Stimulated activated CD8-positive, alpha-beta memory T cell treated with anti-CD3 and anti-CD28 coated beads, Interleukin-2, amount 100 ng/mL, for 48 hours (primary cell): ENCODE measurements at regions not wholly inside any gene's neighbourhood (a gene's known extent, or its start where the extent isn't known, plus 50 kb on each side); places are given as distances from the start of the nearest gene placed in this dataset.
"Not testable (repeated sequence)": the region's sequence is repeated elsewhere in the genome, so short reads cannot be mapped to it uniquely, and the experiment has no call there.

Experiments
- DNase-seq, 2 donors: peaks; one replicate each; pipeline ENCODE4 v3.0.0-alpha.2; 2020; ENCODE audit warnings: low read depth in 2 of 2

DNA sequence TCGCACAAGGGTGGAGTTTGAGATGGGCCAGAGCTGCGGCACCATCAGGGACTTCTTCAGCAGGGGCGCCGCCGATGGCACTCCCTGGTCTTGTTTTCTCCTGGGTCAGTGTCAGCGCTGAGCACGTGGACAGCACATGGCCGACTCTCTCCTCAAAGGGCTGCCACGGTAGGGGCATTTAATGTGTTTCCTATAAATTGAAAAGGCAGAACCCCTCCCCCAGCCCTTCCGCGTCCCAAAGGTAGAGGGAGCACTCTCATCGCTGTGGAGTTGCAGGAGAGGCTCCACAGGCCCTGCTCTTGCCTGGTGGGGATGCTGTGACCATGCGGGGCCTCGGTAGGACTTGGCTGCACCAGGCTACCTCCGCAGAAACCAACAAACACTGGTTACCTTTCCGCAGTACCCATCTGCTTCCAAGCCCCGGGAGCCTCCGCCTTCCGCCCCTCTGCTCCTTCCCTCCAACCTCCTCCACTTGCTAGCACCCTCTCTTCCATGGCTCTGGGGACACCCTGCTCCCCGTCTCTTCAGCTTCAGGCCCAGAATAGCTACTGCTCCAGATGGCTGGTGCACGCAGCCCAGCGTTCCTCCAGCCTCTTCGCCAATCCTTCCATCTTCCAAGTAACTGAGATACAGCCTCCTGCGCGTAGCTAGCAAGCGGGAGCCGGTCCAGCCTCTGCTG lies 166.3 kb upstream of the ADCY1 start:
- DNase-seq = no peak

DNA sequence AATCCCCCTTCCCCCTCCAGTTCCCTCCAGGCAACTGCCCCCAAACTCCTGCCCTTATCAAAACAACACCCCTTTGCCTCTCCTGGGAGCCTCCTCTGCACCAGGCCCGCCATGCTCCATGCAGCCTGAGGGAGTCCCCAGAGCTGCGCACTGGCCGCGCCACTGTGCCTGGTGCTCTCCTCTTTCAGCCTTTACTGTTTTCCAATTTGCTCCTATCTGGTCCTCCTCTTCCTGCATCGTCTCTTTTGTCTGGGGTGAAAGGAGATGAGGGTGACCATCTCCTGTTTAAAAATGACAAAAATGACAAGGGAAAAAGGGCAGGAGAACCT lies 165.8 kb upstream of the ADCY1 start:
- DNase-seq = no peak

DNA sequence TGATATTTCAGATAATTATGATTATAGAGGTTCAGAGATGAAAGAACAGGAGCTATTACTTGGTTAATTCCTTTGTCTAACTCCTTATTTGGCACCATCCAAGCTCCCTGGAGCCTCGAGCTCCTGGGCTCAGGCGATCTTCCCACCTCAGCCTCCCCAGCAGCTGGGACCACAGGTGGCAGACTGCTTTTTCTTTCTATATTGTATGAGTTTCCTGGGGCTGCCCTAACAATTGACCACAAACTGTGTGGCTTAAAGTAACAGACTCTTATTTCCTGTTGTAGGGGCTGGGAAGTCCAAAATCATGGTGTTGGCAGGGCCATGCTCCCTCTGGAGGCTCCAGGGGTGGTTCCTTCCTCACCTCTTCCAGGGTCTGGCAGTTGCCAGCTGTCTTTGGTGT lies 163.3 kb upstream of the ADCY1 start:
- no peak for DNase-seq

DNA sequence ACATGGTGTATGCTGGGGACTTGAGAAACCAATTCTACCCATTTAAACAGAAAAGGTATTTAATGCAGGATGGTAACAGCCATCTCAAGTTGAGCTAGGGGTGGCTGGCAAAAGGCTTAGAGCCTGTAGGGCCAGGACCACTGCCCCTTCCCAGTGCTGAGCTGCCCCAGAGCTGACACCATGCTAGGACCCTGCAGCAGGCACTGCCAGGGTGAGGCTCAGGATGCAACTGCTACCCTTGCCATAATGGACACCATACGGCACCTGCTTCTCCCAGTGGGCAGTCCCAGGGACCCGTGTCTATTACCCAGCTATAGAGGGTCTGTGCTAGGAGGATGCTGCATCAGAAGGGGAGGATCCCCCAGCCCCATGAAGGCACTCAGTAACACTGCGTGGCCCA lies 160.7 kb upstream of the ADCY1 start:
- DNase-seq = no peak

DNA sequence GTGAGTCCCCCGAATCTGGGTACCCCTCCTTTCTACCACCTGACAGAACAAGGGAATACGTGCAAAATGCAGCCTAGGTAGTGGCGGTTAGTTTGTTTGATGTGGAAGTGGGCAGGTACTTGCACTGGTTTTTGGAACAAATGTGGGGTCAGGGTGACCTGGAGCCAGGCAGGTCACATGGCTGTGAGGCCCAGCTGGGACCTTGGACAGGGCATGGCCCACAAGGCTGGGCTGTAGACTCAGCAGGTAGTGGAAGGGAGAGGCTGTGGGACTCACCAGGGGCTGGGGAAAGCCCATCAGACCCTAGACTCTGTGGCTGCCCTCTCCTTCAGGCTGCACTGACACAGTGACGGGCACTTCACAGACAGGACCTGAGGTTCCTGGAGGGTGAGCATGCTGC lies 159.9 kb upstream of the ADCY1 start:
- DNase-seq = no peak

DNA sequence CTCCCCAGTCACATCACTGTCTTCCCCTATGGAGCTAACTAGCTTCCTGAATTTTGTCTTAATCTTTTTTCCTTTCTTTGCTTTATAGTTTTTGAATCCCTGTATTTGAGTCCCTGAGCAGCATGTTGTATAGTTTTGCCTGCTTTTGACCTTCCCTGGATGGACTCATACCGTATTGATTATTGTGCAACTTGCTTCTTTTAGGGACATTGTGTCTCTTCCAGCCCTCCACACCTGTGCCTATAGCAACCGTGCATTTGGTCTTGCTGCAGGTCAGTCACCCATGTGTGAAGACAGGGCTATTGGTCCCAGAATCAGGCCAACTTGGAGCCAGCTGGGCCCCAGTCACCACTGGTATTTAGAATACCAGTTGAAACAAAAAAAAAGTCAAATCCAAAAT lies 158.9 kb upstream of the ADCY1 start:
- DNase-seq = no peak

DNA sequence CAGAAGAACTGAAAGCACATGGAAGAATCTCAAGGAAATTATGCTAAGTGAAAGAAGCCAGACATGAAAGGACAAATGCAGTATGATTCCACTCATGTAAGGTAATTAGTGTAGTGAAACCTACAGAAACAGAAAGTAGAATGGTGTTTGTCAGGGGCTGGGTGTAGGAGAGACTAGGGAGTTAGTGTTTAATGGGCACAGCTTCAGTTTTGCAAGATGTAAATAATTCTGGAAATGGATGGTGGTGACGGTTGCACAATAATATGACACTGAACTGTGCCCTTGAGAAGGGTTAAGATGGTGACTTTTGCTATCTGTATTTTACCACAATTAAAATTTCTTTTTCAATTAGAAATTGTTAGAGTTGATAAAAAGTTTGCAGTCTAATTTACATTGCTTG lies 157.3 kb upstream of the ADCY1 start:
- DNase-seq = no peak

DNA sequence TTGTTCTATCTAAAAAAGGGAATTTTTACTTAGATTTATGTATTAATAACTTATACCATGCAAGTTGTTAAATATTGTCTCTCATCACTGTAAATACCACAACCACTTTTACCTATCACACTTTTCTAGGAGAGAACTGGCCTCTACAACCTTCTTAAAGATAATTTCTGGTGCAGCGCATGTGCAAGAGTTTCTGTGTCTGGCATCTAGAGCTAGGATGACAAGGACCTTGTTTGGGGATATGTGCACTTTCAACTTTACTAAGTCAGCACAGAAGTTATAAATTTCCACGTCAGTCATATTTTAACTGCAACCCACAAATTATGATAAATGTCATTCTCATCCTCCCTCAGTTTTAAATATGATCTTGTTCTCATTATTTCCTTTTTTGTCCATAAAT lies 156.9 kb upstream of the ADCY1 start:
- DNase-seq = no peak

DNA sequence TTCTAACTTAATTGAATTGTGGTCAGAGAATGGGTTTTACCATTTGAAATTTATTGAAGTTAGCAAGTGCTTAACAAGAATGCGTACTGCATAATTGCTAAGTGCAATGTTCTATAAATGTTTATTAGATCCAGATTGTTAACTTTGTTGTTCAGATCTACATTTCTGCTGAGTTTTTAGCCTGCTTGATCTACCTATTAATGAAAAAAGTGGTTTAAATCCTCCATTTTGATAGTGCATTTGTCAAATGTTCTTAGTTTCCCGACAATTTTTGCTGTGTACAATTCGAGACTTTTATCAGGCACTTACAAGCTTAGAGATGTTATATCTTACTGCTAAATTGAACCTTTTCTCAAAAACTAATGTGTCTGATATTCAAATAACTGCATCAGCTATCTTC lies 156.4 kb upstream of the ADCY1 start:
- no peak for DNase-seq

DNA sequence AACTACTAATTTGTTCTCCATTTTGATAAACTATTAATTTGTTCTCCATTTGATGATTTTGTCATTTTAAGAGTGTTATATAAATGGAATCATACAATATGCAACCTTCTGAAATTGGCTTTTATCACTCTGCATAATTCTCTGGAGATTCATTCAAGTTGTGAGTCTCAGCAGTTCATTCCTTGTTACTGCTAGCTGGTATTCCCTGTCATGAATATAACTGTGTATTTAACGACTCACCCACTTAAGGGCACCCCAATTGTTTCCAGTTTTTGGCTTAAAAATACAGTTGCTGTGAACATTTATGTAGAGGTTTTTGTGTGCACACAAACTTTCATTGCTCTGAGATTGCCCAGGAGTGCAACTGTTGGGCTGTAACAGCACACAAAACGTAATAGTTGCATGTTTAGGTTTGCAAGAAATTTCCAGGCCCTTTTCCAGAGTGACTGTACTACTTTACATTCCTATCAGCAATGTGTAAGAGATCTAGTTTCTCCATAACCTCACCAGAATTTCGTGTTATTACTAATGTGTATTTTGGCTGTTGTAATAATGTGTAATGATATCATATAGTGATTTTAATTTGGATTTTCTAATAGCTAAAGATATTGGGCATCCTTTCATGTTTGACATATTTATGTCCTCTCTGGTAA lies 153.2 kb upstream of the ADCY1 start:
- DNase-seq = no peak

DNA sequence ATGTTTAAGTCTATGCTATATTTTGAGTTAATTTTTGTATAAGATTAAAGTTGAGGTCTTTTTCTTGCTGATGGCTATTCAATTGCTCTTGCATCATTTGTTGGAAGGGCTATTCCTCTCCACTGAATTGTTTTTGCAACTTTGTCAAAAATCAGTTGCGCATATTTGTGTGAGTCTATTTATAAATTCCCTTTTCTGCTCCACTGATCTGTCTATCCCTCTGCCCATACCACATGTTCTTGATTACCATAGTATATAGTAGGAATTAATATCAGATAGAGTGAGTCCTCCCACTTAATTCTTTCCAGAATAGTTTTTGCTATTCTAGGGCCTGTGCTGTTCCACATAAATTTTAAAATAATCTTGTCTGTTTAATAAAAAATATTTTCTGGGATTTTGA lies 152.4 kb upstream of the ADCY1 start:
- no peak for DNase-seq

DNA sequence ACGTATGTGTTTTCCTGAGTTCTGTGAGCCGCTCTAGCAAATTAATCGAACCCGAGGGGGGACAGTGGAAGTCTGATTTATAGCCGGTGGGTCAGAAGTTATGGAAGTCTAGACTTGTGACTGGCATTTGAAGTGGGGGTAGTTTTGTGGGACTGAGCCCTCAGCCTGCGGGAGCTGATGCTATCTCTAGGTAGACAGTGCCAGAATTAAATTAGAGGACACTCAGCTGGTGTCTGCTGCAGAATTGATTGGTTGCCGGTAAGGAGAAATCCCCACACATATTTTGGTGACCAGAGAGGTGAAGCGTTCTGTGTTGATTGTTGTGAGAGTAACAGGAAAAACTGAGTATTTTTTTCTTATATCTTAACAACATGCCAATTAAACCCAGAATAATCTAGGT lies 143.8 kb upstream of the ADCY1 start:
- no peak for DNase-seq

DNA sequence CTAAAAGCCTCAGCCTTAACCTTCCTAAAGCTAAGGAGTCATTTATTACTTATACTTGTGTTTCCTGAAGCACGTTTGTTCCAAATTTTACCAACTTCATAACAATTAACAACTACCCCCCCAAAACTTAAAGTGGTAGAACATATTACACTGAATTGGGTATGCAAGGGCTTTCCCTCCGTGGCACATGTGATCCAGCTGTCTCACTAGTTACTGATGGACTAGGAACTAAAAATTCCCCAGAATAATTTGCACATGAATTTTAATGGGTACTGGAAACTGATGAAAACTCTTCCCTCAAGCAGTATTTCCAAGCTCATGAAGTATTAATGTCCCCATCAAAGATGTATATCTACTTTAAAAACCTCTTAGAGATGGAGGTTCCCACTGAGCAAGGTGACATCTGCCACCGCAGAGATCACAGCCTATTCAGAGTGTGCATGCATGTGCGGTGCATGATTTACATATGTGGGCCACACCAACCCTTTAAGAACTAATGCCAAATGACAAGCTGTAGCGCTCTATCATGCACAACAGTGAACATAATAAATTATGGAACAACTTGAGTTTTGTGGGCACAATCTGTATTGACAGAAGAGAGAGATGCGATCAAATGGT lies 139.9 kb upstream of the ADCY1 start:
- DNase-seq = no peak

DNA sequence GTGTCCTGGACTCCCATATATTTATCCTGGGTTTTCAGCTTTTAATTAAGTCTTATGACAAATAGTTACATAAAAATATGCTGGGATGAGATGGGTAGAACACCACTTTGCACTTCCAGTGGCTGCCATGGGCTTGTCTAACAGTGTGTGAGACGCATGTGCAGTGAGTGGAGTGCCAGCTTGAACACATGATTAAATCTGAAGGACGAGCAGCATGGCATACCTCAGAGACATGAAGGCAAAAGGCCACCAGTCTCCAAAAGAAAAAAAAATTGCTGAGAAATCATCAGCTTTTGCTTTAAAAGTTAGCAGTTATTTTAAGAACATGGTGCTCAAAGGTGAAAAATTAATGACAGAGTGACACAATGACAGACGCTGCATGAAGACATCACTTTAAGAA lies 139.0 kb upstream of the ADCY1 start:
- DNase-seq = no peak

DNA sequence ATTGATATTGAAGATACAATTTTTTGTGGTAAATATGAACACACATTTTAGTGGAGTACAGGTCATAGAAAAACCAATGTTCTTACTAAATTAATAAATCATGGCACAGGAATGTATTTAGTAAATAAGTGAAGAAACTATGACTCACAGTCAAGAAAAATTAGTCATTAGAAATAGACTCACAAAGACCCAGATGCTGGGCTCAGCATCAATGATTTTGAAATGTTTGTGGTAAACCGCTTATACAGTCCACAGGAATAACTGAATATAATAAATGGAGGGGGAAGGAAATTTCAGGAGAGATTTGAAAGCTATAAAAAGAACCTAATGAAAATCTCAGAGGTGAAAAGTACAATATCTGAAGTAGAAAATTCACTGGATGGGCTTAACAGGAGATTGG lies 138.3 kb upstream of the ADCY1 start:
- no peak for DNase-seq

DNA sequence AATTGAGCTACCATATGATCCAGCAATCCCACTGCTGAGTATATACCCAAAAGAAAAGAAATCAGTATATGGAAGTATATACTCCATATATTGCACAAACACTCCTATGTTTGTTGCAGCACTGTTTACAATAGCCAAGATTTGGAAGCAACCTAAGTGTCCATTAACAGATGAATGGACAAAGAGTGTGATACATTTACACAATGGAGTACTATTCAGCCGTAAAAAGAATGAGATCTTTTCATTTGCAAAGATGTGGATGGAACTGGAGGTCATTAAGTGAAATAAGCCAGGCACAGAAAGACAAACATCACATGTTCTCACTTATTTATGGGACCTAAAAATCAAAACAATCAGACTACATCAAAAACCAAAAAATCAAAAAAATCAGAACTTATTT lies 133.4 kb upstream of the ADCY1 start:
- not testable (repeated sequence) for DNase-seq

DNA sequence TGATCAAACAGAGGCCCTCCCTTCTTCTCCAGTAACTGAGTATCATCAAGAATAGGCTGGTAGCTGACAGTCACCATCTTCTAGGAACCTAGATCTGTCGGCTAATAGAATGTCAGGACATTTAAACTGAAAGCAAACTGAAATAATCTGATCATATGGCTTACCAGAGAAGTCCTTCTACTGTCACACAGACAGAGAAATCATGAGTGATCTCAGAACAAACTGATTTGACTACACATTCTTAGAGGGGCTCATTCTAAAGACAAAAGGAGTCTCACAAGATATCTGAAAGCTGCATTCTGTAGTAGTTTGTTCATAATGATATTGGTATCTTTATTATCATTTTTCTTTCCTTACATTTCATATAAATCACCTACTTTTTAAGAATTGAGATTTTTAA lies 130.9 kb upstream of the ADCY1 start:
- DNase-seq = no peak

DNA sequence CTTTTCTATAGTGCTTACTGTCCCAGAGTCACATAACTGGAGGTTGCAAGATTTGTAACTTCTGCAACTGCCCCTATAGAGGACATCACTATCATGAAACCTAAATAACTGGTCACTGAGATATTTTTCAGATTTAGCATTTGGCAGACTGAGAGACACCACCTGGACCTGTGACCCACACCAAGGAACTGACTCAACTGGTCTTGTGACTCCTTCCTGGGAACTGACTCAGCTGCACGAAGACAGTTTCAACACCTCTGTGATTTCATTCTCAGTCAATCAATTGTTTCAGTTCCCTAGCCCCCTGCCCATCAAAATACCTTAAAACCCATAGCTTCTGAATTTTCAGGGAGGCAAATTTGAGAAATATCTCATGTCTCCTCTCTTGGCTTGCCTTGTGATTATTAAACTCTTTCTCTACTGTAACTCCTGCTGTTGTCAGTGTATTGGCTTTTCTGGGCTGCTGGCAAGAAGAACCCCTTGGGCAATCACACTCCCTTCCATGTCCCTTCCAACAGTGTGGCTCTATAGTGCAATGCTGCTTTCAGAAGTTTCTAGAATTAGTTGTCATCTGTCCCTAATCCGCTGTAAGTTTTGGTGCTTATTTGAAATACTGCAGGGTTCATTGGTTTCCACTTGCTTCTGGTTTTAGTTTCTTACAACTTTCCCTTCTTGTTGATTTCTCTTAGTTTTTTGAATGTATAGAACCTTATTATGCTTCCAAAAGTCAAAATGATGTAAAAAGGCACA lies 127.8 kb upstream of the ADCY1 start:
- no peak for DNase-seq

DNA sequence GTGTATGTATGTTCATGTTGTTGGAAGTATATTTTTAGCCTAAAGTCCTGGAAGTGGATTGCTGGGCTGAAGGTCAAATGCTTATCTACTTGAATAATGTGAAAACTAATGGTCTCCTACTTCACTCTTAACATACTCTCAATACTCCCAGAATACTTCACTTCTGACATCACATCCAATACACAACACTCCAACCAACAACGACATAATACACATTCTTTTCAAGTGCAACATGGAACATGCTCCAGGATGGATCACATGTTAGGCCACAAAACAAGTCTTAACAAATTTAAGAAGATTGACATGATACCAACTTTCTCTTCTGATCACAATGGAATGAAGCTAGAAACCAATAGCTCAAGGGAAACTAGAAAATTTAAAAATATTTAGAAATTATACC lies 126.9 kb upstream of the ADCY1 start:
- DNase-seq = no peak

DNA sequence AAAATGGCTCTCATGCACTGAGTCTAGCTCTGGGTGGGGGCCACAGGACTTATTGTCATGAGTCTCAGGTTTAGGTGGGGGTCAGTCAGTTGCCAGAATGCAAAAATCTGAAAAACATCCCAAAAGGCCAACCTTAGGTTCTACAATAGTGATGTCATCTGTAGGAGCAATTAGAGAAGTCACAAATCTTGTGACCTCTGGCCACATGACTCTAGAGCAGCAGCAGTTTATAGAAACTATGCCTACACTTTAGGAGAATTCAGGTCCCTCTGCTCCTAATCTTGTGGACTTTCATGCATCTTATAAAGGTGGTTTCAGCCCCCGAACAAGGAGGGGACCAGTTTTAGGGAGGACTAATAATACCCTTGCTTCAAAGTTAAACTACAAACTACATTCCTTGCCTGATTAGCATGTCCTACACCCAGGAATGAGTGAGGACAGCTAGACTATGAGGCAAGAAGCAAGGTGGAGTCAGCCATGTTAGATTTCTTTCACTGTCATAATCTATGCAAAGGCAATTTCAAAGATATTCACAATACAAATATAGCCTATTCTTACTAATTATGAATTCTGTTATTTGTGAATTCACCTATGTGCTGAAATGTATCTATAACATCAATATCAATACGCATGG lies 123.5 kb upstream of the ADCY1 start:
- no peak for DNase-seq

DNA sequence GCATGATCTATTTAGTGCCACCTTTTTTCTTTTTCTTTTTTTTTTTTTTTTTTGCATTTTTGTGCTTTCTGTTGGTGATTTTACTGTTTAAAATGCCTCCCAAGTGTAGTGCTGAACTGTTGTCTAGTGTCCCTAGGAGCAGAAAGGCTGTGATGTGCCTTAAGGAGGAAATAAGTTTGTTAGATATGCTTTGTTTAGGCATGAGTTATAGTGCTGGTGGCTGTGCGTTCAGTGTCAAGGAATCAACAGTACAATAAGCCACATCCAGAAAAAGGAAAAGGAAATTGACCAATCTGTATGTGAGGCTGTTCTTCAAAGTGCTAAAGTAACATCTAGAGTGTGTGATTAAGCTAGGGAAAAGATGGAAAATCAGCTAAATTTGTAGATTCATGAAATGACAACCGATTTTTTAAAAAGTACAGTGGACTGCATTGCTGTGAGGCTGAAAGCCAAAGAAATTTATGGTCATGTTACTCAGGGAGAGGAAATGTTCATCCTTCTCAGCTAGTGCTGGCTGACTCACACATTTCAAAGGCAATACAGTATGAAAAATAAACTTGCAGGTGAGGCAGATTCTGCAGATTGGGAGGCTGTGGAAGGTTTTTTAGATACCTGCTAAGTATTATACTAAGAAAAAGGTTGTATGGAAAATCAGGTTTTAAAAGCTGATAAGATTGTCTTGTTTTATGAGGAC lies 122.7 kb upstream of the ADCY1 start:
- no peak for DNase-seq

DNA sequence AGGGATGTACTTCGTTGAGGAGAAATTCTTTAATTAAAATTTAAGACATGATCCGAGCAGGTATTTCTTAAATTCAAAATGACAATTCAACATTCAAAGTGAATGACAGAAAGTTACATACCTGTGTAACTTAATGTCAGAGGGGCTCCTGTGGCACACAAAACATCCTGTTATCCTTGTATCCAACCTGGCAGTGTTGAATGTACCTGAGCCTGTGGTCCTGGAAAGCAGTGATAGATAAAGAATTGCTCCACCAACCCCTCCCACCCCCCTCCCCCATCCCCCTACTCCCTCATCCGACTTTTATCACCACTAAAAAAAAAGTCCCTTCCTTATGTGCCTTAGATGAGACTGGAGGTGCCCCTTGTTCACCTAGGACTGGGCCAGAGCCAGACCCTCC lies 119.4 kb upstream of the ADCY1 start:
- no peak for DNase-seq
